CD1c-positive myeloid dendritic cell (primary cell): ENCODE measurements at regions not wholly inside any gene's neighbourhood (a gene's known extent, or its start where the extent isn't known, plus 50 kb on each side); places are given as distances from the start of the nearest gene placed in this dataset.
"Not testable (repeated sequence)": the region's sequence is repeated elsewhere in the genome, so short reads cannot be mapped to it uniquely, and the experiment has no call there.

Source experiments
- DNase-seq: peaks from one replicate; pipeline ENCODE4 v3.0.0-alpha.2; 2016; ENCODE audit errors: extremely low spot score

- DNase-seq, result no peak
These were observed 477.3 kb downstream of the TSHZ3 start for GRCh38 chr19:30871979-30872378.

GRCh38 chr19:30870876-30871275, 478.4 kb downstream of the TSHZ3 start:
- no peak for DNase-seq

- no peak for DNase-seq
These were observed 483.7 kb downstream of the TSHZ3 start for GRCh38 chr19:30865511-30865910.

GRCh38 chr19:30864391-30865215, 484.6 kb downstream of the TSHZ3 start:
- DNase-seq, result peak; percentile 78

- DNase-seq, result no peak
These were observed 486.4 kb downstream of the TSHZ3 start for GRCh38 chr19:30862876-30863275.

GRCh38 chr19:30861919-30862318, 487.3 kb downstream of the TSHZ3 start:
- DNase-seq, result no peak

- no peak for DNase-seq
These were observed 485.8 kb downstream of the ZNF536 start for GRCh38 chr19:30857966-30858490.

GRCh38 chr19:30857388-30857787, 485.2 kb downstream of the ZNF536 start:
- DNase-seq, result no peak

GRCh38 chr19:30856786-30857185, 484.6 kb downstream of the ZNF536 start:
- no peak for DNase-seq

- DNase-seq, result no peak
These were observed 484.2 kb downstream of the ZNF536 start for GRCh38 chr19:30856376-30856775.

- DNase-seq, result no peak
These were observed 483.3 kb downstream of the ZNF536 start for GRCh38 chr19:30855442-30855841.

GRCh38 chr19:30854661-30855060, 482.5 kb downstream of the ZNF536 start:
- no peak for DNase-seq

- no peak for DNase-seq
These were observed 482.0 kb downstream of the ZNF536 start for GRCh38 chr19:30854207-30854606.

GRCh38 chr19:30853036-30853435, 480.9 kb downstream of the ZNF536 start:
- no peak for DNase-seq

GRCh38 chr19:30852168-30852567, 480.0 kb downstream of the ZNF536 start:
- peak; percentile 28 for DNase-seq

- no peak for DNase-seq
These were observed 479.5 kb downstream of the ZNF536 start for GRCh38 chr19:30851646-30852045.

GRCh38 chr19:30848636-30849425, 476.6 kb downstream of the ZNF536 start:
- no peak for DNase-seq

- no peak for DNase-seq
These were observed 473.9 kb downstream of the ZNF536 start for GRCh38 chr19:30846102-30846501.

GRCh38 chr19:30842926-30843325, 470.7 kb downstream of the ZNF536 start:
- no peak for DNase-seq

- no peak for DNase-seq
These were observed 469.8 kb downstream of the ZNF536 start for GRCh38 chr19:30841934-30842333.

GRCh38 chr19:30830875-30831274, 458.7 kb downstream of the ZNF536 start:
- no peak for DNase-seq

- DNase-seq, result not testable (repeated sequence)
These were observed 453.3 kb downstream of the ZNF536 start for GRCh38 chr19:30825505-30825904.

- DNase-seq, result no peak
These were observed 452.6 kb downstream of the ZNF536 start for GRCh38 chr19:30824809-30825208.
